AG20443 (cell line): ENCODE measurements at regions not wholly inside any gene's neighbourhood (a gene's known extent, or its start where the extent isn't known, plus 50 kb on each side); places are given as distances from the start of the nearest gene placed in this dataset.

ENCODE experiments used
- DNase-seq: peaks from one replicate; pipeline ENCODE4 v3.0.0; 2012; ENCODE audit warnings: low spot score, mixed read lengths

DNA sequence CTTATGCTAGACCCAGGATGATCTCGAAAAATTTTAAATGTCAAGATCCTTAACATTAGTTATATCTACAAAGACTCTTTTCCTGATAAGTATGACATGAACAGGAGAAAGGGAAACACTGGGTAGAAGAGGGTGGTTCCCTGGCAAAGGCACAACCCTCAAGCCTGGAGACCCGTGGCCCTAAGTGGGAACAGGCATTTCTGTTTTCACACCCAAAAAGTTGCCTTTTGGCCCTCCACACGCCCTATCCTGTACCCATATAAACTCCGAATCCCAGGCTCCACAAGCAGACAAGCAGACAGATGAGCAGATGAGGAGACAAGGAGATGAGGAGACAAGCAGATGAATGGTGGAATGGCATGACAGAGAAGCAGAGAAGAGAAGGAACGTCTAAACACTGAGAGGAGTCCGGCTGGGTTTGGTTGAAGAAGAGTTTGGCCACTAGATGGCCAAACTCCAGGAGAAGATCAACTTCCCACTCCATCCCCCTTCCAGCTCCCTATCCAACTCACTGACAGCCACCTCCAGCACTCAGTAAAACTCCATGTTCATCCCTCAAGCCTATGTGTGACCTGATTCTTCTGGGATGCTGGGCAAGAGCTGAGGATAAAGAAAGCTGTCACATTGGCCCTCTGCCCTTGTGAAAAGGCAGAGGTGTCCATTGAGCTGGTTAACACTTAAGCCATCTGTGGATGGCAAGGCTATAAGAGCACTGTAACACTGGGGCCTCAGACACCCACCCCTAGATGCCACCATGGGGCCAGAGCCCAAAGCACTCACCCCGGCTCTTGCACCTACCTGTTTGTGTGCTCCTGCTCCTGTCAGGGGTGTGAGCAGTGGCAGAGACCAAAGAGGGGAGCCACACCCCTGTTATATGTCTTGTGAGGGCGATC, 139.6 kb upstream of the FAM20A start:
- no peak for DNase-seq

GRCh38 chr17:68737761-68738443, 136.7 kb upstream of the FAM20A start:
- DNase-seq, result no peak

- DNase-seq, result peak; percentile 20
These were observed 133.8 kb upstream of the FAM20A start for GRCh38 chr17:68734931-68735330.

- DNase-seq, result no peak
These were observed 133.2 kb upstream of the FAM20A start for GRCh38 chr17:68734187-68734900.

DNA sequence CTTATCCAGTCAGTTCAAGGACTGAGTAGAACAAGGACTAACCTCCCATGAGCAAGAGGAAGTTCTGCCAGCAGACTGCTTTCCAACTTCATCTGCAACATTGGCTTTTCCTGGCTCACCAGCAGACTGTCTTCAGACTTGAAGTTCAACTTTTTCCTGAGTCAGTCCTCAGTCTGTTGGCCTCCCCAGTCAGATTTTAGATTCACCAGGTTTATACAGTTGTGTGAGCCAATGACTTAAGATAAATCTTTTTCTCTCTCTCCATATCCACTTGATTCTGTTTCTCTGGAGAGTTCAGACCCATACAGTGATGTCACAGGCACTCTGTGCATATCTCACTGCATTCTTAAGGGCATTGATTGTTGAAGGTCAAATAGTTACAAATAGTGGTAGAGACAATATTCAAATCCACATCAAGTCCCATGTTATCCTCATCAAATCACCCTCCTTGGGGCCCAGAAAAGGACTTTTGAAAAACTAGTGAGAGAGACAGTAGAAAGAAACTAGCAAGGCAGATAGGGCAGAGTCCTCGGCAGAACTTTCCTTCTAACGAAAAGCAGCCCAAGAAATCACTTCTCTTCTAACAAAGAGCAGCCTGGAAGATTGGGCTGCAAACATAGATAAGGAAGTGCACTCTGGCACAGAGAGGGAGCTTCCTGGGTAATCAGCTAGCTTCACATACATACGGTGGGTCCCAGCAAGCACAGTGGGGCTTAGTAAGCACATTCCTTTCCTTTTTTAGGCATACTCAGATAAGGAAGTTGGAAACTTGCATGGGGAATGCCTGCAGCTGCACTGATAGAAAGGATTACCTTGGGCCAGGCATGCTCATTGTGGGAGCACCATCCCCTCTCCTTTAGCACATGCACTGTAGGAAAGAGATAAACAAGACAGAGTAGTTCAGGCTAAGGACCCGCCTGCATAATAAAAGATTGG, 132.3 kb upstream of the FAM20A start:
- no peak for DNase-seq

- DNase-seq, result no peak
These were observed 131.2 kb upstream of the FAM20A start for GRCh38 chr17:68732301-68732749.

GRCh38 chr17:68731465-68731864, 130.3 kb upstream of the FAM20A start:
- DNase-seq, result no peak

GRCh38 chr17:68719431-68719830, 118.3 kb upstream of the FAM20A start:
- peak; percentile 45 for DNase-seq

GRCh38 chr17:68718926-68719325, 117.8 kb upstream of the FAM20A start:
- peak; percentile 20 for DNase-seq

GRCh38 chr17:68718465-68718864, 117.3 kb upstream of the FAM20A start:
- peak; percentile 24 for DNase-seq

- no peak for DNase-seq
These were observed 113.5 kb upstream of the FAM20A start for GRCh38 chr17:68714676-68715075.

GRCh38 chr17:68711858-68712257, 110.7 kb upstream of the FAM20A start:
- DNase-seq, result no peak

DNA sequence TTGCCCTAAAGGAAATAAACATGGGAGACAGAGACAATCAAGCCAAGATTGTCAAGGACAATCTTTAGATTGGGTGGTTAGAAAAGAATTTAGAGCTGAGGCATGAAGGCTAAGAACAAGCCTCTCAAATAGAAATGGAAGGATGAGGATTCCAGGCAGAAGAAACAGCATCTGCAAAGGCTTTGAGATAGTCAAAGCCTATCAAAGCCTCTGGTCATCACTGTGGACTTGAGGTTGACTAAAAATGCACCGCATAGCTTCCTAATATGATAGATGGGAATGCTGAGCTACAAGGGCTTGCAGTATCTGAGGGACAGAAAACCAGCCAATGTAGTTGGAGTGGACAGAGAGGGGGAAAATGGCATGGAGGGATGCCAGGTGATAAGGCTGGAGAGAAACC, 109.8 kb upstream of the FAM20A start:
- DNase-seq, result no peak

- peak; percentile 37 for DNase-seq
These were observed 109.0 kb upstream of the FAM20A start for GRCh38 chr17:68710035-68710780.

- DNase-seq, result no peak
These were observed 108.3 kb upstream of the FAM20A start for GRCh38 chr17:68709461-68709860.

- peak; percentile 87 for DNase-seq
These were observed 105.9 kb upstream of the FAM20A start for GRCh38 chr17:68707031-68707430.

GRCh38 chr17:68706356-68706920, 105.3 kb upstream of the FAM20A start:
- DNase-seq, result no peak

- DNase-seq, result peak; percentile 45
These were observed 104.5 kb upstream of the FAM20A start for GRCh38 chr17:68705714-68706076.

DNA sequence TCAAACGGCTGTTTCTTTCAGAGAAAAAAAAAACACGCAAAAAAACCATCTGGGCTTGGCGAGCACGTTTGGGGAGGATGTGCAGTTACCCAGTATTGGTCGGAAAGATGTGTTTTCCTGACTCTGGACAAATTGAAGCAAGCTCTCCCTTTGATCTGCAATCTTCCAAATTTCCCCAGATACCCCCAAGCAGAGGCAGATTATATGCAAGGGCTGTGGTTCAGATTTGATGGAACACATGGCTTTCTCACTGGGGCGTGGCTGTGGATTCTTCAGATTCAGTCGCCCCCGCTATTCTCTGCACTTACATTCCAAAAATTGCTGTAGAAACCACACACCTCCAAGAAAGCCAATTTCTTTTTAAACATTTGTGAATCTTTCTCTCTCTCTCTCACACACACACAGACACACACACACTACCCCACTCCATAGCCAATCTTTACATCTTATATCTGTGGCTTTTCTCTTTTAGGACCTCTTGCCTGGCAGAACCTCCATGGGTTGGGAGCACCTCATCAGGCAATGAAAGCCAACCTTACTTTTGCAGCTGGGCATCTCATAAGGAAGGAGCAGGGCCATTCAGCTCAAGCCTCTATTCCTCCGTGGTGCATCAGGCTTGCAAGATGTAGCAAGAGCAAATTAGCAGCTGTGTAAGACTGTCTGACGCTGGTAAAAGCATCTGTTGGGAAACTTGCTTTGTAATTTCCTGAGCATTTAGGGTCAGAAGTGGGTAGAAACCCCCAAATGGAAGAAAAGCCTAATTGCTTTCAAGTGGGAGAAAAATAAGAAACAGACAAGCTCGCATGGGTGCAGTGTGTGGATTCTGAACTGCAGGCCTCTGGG, 103.9 kb upstream of the FAM20A start:
- DNase-seq, result peak; percentile 80

- DNase-seq, result no peak
These were observed 99.9 kb upstream of the FAM20A start for GRCh38 chr17:68701046-68701445.
